Gastrocnemius medialis (tissue), 4 donors: ENCODE measurements at regions not wholly inside any gene's neighbourhood (a gene's known extent, or its start where the extent isn't known, plus 50 kb on each side); places are given as distances from the start of the nearest gene placed in this dataset.
"Not testable (repeated sequence)": the region's sequence is repeated elsewhere in the genome, so short reads cannot be mapped to it uniquely, and the experiment has no call there.

Experiments
- ATAC-seq, 2 donors: fragments of 150-250 bp; one replicate each; pipeline ENCODE4 v1.9.1; 2016
- DNase-seq, 2 donors: peaks; one replicate each; pipeline ENCODE4 v3.0.0-alpha.2; 2019
- H3K27ac ChIP-seq, 4 donors: fragments of 200-600 bp; sonication (generic); 1 replicate in 1 of 4; 2 replicates in 3 of 4; pipeline ENCODE4 v1.5.1; 2016 to 2018; ENCODE audit warnings: mild to moderate bottlenecking in 2 of 4, moderate library complexity in 1 of 4
- H3K27me3 ChIP-seq, 3 donors: fragments of 200-600 bp; sonication (generic) in 2 of 3; 1 replicate in 1 of 3; 2 replicates in 2 of 3; pipeline versions ENCODE4 v1.5.1 to v1.6.0; 2016 to 2019; ENCODE audit warnings: mild to moderate bottlenecking in 1 of 3, moderate library complexity in 1 of 3
- H3K36me3 ChIP-seq, 2 donors: fragments of 200-600 bp; sonication (generic) in 1 of 2; one replicate each; pipeline ENCODE4 v1.5.1; 2017 to 2018
- H3K4me1 ChIP-seq, 2 donors: fragments of 200-600 bp; sonication (generic) in 1 of 2; one replicate each; pipeline ENCODE4 v1.5.1; 2016 to 2017; ENCODE audit warnings: mild to moderate bottlenecking in 2 of 2
- H3K4me3 ChIP-seq, 4 donors: fragments of 200-600 bp; sonication (generic) in 3 of 4; 1 replicate in 1 of 4; 2 replicates in 3 of 4; pipeline ENCODE4 v1.5.1; 2016 to 2019; ENCODE audit warnings: mild to moderate bottlenecking in 2 of 4
- H3K9me3 ChIP-seq, 3 donors: fragments of 200-600 bp; sonication (generic) in 2 of 3; 1 replicate in 1 of 3; 2 replicates in 2 of 3; pipeline ENCODE4 v1.5.1; 2016 to 2019
- POLR2A ChIP-seq, 2 donors: fragments of 450-650 bp; IDR thresholded peaks; one replicate each; pipeline ENCODE4 v1.6.1; 2017; ENCODE audit warnings: antibody characterized with exemption in 2 of 2, mild to moderate bottlenecking in 2 of 2, moderate library complexity in 2 of 2
- in situ Hi-C, 4 donors: fragments of 200-750 bp; cut with MboI; loops; one replicate each; pipeline versions ENCODE4 v1.15.0 to v1.8.0; 2017; ENCODE audit warnings: low sequenced_read_pairs in 4 of 4
- intact Hi-C: fragments of 100-400 bp; cut with DNase I; formaldehyde crosslinking; loops from one replicate; pipeline ENCODE4 v1.15.1; 2023; ENCODE audit warnings: low total_unique reads
- TF ChIP-seq, protein P1 (sequence below), 5 experiments: fragments of 450-650 bp in 3 of 5; fragments of 200-600 bp in 2 of 5; sonication (generic) in 2 of 5; IDR thresholded peaks in 4 of 5; conservative IDR thresholded peaks in 1 of 5; 1 replicate in 4 of 5; 2 replicates in 1 of 5; pipeline ENCODE4 v1.5.1; 2016 to 2019; ENCODE audit warnings: antibody characterized with exemption in 5 of 5, mild to moderate bottlenecking in 3 of 5, moderate library complexity in 3 of 5

DNA sequence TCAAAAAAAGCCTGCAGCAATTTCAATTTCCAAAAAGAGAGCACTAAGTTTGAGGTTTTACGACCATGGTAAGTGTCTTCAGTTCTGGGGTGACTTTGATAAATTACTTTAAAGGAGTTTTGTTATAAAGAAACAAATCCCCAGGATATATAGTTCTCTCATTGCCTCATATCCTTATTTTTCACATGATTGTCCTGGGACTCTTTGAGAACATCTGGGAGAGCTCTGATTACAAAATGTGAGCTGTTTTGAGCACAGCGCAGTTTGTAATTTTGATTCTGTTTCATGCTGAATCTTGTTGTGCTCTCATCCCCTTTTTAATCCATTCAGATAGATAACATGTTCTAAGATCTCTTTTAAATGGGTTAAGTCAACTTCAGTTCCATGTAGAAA, 67.7 kb upstream of the DCN start:
- no peak overlapping the region for H3K4me3 ChIP-seq
- no peaks in the 10 kb centered on the region for H3K27me3 ChIP-seq
- H3K27ac ChIP-seq: peak overlapping the region; percentile 39 to 59 (median 52)
- ATAC-seq (peak; percentile 55 to 85), DNase-seq (no peak)
- peaks cover 0 to 6% of the 10 kb centered on the region in 2 donors for H3K4me1 ChIP-seq
- H3K36me3 ChIP-seq: no peaks in the 10 kb centered on the region
- intact Hi-C loops: no loop called here
- TF ChIP-seq, protein P1, sequence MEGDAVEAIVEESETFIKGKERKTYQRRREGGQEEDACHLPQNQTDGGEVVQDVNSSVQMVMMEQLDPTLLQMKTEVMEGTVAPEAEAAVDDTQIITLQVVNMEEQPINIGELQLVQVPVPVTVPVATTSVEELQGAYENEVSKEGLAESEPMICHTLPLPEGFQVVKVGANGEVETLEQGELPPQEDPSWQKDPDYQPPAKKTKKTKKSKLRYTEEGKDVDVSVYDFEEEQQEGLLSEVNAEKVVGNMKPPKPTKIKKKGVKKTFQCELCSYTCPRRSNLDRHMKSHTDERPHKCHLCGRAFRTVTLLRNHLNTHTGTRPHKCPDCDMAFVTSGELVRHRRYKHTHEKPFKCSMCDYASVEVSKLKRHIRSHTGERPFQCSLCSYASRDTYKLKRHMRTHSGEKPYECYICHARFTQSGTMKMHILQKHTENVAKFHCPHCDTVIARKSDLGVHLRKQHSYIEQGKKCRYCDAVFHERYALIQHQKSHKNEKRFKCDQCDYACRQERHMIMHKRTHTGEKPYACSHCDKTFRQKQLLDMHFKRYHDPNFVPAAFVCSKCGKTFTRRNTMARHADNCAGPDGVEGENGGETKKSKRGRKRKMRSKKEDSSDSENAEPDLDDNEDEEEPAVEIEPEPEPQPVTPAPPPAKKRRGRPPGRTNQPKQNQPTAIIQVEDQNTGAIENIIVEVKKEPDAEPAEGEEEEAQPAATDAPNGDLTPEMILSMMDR (IDR thresholded peaks at IDR 0.05 in 4 of 5, conservative IDR thresholded peaks at IDR 0.05 in 1 of 5): no peak
- no peak for TF ChIP-seq POLR2A (IDR thresholded peaks at IDR 0.05)
- in situ Hi-C loops: no loop called here
- no peaks in the 10 kb centered on the region for H3K9me3 ChIP-seq

DNA sequence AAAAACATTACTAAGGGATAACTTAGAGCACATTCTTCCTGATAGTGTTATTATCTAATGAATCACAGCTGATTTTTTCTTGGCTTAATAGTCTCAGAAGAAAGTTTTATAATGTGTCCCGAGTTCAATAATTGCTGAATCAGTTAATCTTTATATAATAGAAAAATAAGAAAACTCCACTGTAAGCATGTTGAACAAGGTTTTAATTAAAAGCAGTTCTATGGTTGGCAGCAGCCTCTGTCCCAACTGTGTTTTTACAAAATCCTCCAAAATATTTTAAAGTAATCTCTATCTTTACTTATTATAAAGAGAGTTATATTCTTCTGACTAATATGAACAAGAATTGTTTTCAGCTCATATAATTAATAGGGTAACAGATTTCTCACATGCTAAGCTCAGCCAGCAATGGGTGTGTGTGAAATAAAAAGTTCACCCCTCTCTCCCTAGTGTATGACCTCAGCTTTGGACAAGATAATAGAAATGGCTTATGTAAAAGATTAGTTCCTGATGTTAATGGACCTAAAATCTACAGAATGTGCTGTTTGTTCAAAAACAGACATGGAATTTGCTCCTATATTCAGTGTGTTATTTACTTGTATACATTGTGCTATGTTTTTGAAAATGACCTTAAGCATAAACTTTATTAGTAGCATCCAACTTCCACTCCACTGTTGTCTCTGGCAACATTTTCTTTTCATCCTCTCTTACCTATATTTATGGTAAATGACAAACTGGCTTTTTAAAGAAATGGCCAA, 67.1 kb upstream of the DCN start:
- intact Hi-C loops (no loop called here), in situ Hi-C loops (no loop called here)
- Histone ChIP-seq H3K27me3 (no peaks in the 10 kb centered on the region), H3K27ac (peak overlapping the region; percentile 39 to 59 (median 52)), H3K4me1 (peaks cover 0 to 6% of the 10 kb centered on the region in 2 donors), H3K36me3 (no peaks in the 10 kb centered on the region), H3K4me3 (no peak overlapping the region), H3K9me3 (no peaks in the 10 kb centered on the region)
- TF ChIP-seq POLR2A (IDR thresholded peaks at IDR 0.05): no peak
- TF ChIP-seq, protein P1 (IDR thresholded peaks at IDR 0.05 in 4 of 5, conservative IDR thresholded peaks at IDR 0.05 in 1 of 5): no peak
- ATAC-seq (peak in 1 of 2 donors; percentile 72), DNase-seq (no peak)

DNA sequence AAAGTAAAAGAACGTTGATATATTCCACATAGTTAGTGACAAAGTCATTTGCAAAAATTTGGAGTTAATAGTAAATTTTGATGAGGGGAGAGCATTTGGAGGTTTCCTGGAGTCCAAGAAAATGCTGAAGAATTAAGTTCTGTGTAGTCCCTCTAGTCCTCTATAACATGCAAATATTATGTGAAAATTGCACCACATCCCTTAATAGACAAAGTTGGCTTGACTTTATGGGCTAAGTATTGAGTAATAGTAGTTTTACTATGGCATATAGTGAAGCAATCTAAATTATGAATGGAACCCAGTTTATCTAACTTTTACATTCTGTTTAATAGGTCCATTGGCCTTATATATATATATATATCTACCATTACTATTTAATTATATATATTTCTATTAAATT, 66.4 kb upstream of the DCN start:
- Histone ChIP-seq H3K27me3 (no peaks in the 10 kb centered on the region), H3K4me3 (no peak overlapping the region), H3K4me1 (peaks cover 0 to 6% of the 10 kb centered on the region in 2 donors), H3K27ac (no peak overlapping the region), H3K9me3 (no peaks in the 10 kb centered on the region), H3K36me3 (no peaks in the 10 kb centered on the region)
- TF ChIP-seq, protein P1 (IDR thresholded peaks at IDR 0.05 in 4 of 5, conservative IDR thresholded peaks at IDR 0.05 in 1 of 5): no peak
- no peak for TF ChIP-seq POLR2A (IDR thresholded peaks at IDR 0.05)
- no peak for DNase-seq
- intact Hi-C loops (no loop called here), in situ Hi-C loops (no loop called here)
- ATAC-seq: no peak

DNA sequence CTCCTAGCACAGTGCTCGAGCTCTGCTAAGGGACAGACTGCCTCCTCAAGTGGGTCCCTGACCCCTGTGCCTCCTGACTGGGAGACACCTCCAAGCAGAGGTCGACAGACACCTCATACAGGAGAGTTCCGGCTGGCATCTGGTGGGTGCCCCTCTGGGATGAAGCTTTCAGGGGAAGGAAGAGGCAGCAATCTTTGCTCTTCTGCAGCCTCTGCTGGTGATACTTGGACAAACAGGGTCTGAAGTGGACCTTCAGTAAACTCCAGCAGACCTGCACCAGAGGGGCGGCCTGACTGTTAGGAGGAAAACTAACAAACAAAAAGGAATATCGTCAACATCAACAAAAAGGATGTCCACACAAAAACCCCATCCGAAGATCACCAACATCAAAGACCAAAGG, 60.6 kb upstream of the DCN start:
- ATAC-seq, H3K27me3 ChIP-seq, DNase-seq, H3K36me3 ChIP-seq, in situ Hi-C loops, H3K4me1 ChIP-seq, intact Hi-C loops, H3K9me3 ChIP-seq, H3K4me3 ChIP-seq: not testable (repeated sequence)
- H3K27ac ChIP-seq: peak overlapping the region in 1 of 4 donors; percentile 10

DNA sequence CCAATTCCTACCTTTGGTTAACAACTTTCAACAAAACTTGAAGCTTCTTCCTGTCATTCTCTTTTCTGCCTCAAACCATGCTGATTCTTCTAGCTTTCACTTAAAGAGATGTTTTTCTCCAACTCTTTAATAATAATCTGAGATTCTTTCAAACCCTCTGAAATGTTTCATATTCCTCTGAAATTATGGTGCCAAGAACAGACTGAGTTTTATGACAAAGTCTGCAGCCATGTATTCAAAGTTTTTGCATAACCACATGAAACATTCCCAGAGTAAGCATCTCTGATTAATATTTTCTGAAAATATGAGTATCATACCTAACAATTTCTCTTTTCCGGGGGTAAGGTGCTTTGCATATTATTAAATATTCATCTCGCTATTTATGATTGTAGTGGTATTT, 59.1 kb upstream of the DCN start:
- ATAC-seq: no peak
- no peak overlapping the region for H3K4me3 ChIP-seq
- no peaks in the 10 kb centered on the region for H3K9me3 ChIP-seq
- in situ Hi-C loops: no loop called here
- DNase-seq: no peak
- TF ChIP-seq, protein P1 (IDR thresholded peaks at IDR 0.05 in 4 of 5, conservative IDR thresholded peaks at IDR 0.05 in 1 of 5): no peak
- TF ChIP-seq POLR2A (IDR thresholded peaks at IDR 0.05): no peak
- no peaks in the 10 kb centered on the region for H3K27me3 ChIP-seq
- intact Hi-C loops: no loop called here
- H3K27ac ChIP-seq: peak overlapping the region in 1 of 4 donors; percentile 2
- no peaks in the 10 kb centered on the region for H3K36me3 ChIP-seq
- no peaks in the 10 kb centered on the region for H3K4me1 ChIP-seq
